Cerebellar cortex (tissue), 1 donor: ENCODE measurements at regions not wholly inside any gene's neighbourhood (a gene's known extent, or its start where the extent isn't known, plus 50 kb on each side); places are given as distances from the start of the nearest gene placed in this dataset.

Source experiments
- DNase-seq: peaks from one replicate; pipeline ENCODE4 v3.0.0-alpha.2; 2015; ENCODE audit warnings: low spot score

DNA sequence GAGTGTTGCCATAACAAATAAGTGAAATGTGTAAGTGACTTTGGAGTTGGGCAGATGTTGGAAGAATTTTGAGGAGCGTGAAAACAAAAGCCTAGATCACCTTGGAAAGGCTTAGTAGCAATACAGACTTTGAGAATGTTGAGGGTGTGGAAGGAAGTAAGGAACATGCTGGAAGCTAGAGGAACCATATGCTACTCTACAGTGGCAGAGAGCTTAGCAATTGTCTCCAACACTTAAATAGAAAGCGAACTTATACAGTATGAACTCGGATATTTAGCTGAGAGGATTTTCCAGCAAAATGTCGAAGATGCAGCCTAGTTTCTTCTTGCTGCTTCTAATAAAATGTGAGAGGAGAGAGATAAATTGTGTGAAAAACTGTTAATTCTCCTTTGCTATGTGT, 271.2 kb downstream of the ADRA2A start:
- no peak for DNase-seq

DNA sequence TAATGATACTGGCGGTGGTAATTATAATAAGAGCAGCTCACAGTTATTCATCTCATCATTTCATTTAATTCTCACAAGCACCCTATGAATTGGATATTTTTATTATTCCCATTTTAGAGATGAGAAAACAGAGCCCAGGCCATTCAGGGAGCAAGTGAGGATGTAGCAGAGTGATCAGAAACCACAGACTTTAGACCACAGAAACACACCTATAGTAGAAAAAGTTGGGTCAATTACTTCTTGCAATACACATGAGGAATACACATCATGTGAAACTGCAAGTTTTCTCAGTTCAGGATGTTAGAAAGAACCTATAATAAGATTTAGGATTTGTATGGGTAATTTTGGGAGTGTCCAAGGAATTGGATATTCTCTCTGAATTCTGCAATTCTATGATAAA, 278.0 kb downstream of the ADRA2A start:
- DNase-seq: no peak

DNA sequence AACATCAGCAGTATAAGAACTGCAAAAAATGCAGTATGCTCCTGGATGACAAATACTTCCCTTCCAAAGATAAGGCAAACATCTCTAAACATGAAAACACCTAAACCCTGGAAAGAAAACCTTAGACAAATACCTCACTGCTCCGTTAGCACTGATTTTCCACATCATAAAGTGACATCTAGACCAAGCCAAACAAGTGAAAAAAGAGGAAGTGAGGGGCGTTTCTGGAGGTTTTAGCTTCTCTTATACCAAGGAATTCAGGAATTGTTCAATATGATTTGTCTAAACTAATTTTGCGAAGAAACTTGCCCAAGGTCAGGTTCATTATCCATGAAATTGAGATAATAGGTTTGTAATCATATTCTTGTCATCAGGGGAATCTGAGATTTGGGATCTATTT, 279.7 kb downstream of the ADRA2A start:
- no peak for DNase-seq

DNA sequence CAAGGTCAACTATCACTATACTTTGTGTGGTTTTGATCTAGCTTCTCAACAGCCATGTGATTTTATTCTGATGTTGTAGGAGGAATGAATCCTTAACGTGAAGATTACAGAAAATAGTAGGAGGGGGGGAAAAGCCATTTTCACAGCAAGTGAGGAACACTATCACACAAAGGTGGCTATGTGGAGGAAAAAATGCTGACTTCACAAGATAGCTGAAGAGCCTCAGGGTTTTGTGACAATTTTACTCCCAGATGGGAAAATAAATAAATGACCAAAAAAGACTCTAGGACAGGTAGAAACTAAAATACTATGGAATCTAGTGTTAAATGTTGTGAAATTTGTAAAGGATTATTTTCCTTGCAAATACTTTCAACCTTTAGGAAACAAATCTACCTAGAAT, 281.0 kb downstream of the ADRA2A start:
- DNase-seq: no peak

DNA sequence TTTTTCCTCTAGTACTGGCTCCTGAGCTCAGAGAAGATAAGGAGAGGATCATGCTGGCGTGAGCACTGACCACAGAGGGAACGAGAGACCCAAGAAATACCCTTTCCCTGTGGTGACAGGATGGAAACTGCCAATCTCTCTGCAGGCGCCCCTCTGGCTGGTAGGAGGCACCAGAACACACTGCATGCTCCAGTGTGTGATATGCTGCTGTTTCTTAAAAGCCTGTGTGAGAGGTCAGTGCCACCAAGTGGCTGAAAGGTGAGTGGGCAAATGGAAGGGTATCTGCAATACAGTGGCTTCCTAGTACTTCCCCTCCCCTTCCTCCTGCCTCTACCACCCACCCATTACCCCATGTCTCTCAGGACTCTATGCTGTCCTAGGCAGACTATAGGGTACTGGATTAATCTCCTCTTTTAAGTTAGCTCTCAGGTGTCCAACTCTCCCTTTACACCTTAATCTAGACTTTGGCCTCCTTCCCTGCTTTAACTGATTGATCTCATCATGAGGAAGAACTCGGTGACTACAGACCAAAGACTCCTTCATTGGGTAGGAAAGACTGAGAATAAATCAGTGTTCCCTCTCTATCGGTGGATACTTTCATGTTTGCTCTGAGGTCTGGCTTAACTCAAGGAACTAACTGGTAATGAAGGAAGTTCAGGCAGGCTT, 283.6 kb downstream of the ADRA2A start:
- peak; percentile 49 for DNase-seq

DNA sequence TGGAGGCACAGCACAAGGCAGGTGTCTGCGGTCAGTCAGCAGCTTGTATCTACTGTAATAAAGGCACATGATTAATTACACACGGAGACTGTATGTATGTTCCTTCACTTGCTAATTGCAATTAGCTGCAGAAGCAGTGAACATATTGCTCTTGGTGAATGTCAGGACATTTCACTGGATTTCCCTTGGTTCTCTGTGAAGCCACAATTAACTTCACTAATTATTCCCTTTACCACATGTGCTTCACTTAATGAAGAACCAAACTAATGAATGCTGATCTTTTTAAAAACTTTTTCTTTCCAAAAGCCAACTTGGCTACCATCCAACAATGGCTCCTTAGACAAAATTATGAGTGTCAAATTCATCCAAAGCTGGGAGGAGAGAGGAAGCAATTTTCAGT, 290.7 kb downstream of the ADRA2A start:
- DNase-seq: no peak

DNA sequence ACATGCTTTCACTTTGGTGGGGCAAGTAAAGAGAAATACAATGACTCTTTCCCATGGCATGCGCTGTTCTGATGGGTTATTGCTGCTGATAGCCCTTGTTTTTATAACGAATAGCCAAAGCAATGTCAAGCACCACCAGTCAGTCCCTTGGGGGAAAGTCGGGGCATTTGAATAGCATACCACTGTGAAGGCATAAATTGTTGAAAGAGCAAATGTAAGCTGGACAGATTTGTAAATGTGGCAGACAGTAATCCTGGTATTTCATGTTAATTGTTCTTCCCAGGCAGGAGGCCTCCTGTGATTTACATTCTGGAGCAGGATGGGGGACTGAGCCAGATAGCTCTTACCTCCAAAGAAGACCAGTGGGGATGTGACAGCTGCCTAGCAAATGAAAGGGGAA, 293.3 kb downstream of the ADRA2A start:
- no peak for DNase-seq

DNA sequence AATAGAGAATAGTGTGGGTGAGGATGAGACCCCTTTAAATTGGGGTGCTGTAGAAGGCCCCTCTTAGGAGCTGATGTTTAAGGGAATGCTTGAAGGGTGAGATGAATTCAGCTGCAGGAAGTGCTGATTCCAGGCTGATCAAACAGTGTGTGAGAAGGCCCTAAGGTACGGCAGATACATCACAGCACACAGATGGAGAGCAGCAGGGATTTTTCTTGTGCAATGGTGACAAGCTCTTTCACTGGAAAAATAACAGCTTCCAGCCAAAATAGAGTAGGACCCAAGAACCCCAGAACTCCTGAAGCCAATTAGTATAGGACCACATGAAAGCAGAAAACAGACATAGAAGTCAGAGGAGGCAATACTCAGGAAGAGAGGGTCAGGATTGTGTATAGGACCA, 296.9 kb downstream of the ADRA2A start:
- peak; percentile 84 for DNase-seq

DNA sequence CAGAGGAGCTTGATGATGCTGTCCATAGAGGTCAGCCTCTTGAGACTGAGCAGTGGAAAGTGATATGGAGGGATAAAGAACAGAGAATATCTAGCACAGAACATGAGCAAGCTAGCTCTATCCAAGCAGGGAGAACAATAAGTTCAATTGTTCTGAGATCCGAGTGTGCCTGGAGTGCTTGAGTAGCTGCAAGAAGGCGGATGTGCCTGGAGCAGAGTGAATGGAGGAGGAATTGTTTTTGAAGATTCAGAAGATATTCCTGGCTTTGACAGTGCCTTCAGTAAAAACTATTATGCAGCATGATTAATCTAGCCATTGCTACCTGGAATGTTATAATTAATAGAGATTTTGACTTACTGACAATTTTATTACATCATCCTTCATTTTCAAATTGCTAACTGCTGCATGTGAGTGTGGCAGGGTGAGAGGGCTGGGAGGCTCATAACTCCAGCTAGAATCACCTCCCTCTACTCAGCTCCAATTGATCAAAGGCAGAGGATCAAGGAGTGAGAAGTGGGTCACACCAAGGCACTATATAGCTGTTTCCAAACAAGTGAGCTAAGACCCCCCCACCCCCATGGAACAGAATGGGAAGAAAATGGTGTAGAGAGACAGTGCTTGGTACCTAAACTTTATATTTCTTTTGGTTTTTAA, 302.8 kb downstream of the ADRA2A start:
- no peak for DNase-seq

DNA sequence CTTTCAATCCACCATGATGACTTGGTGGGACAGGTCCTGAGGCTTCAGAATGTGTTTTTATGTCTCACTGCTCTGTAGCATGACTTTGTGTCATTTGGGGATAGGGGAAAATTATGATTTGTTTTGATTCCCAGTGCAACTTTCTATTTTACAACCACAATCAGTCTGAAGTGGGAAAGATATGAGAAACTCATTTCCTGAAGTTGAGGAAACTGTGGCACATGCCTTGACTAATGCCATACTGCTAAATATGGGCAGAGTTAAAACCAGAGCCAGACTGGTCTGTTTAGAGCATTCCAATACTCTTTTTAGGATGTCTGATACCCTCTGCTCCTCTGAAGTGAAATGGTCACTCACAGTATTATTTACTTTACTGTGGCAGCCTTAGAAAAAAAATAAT, 307.7 kb downstream of the ADRA2A start:
- DNase-seq: no peak

DNA sequence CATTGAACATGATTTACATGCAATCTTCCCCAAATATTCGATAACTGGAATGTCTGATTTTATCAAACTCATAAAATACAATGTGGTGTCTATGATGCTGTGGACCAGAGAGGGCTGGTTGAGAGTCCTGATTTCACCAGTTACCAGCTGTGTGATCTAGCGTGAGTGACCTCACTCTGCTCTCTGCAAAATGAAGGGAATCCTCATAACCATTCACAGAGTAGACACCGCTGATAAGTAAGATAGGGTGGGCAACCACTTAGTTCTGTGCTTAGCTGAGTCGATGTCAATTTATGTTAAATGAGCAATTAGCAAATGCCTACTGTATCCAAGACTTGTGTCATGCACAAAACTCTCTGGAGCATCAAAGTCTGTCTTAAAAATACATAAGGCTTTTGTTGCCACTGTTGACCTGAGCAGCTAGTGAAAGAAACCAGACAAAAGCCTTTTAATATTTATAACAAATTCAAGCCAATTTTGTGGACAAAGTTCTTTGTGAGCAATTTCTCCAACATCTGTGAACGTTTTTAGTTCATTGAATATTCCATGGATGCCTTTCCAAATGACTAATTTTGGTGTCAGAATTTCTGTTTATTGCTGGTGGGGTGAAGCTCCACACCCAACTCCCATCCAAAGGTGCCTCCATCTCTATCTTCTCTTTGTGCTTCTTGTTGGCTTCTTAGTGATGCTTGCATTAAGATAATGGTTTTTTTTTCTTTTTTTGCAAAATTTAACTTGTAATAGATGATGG, 314.2 kb downstream of the ADRA2A start:
- no peak for DNase-seq

DNA sequence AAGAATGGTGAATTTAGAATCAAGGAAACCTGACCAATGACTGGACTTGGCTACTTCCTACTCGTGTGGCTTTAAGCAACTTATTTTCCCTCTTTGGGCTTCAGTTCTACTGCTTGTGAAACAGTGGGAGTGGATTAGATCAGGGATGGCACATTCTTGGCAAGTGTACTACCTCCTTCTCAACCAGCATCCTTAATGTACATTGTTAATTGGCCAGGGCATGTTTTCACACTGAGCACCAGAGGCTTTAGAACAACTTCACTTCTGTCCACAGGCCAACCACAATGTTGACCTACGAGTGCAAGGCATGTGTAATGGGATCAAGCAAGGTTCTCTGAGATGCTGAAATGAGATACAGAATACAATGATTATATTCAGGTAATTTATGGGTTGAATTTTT, 315.3 kb downstream of the ADRA2A start:
- DNase-seq: peak; percentile 30

DNA sequence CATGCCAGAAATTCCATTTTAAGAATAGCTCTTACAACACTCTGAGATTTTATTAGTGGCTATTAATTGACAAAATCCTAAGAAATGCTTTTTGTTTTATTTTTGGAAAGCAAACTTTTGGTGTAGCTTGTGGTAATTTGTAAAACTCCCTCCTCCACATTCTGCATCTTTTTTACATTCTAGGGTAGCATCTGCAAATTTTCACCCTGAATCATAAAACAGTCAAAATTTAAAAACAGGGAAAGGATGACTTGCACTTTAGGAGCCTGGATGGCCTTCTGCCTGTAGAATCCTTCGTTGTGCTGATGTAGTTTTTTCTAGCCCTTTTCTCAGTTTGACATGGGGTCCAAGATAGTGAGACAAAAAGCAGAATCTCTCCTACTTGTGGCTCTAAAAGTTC, 316.1 kb downstream of the ADRA2A start:
- DNase-seq: no peak

DNA sequence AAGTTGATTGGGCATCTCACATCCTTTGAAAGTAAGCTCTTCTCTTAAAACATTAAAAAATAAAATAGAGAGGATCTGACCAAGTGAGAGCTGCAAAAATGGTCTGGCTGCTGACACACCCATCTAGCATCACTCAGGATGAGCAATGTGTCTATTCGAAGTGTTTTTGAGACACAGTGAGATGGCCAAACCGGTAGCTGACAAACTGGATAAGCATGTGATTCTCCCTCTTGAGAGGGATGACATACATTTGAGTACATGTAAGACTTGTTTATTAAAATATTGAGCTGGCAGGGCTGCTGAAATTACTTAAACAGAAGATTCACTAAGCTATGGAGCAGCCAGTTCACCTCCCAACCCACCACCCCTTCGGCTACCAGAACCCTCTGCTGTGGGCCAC, 333.9 kb downstream of the ADRA2A start:
- no peak for DNase-seq

DNA sequence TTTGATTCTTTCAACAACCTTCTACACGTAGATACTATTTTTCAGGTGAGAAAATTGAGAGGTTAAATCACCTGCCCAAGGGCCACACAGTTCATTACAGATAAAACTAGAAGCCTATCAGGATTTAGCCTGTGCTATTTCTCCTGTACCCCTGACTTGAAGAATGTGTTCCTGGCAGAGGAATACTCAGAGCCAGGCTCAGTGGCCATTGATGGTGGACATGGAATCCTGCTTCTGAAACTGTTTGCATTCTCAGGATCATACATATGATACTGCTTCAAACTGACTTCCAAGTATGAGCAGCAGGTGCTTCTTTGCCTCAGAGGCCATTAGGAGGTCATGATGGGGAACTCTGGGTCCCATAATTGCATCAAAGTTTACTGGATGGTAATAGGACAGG, 348.6 kb downstream of the ADRA2A start:
- DNase-seq: no peak

DNA sequence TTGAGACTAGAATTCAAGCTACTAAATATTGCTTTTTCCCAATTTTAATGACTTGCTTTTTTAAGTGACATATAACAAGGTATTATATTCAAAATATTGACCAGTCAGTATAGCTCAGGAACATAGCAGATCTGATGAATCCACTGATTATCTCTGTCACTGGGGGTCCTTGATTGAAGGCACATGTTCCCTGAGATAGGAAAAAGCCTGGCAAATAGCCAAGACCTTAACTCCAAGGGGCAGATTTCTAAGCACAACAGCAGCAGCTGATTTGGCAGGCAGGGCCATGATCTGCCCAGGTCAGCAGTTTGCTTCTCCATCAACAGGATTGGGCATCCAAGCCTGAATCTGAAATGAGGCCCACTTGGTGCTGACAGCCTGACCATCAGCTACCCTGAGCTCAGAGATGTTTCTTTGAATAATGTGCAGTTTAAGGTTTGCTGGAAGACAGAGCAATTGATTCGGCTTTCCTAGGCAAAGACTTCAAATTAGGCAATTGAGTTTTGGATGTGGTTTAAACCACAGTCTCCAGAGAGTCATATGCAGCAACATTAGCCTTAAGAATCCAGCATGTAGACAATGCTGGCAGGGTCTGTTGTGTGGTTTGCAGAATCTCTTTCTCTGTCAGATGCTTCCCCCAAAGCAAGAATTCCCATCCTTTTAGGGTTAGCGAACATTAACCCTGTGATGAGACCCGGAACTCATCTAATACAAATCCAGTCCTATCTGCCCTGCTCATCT, 352.6 kb downstream of the ADRA2A start:
- DNase-seq: no peak

DNA sequence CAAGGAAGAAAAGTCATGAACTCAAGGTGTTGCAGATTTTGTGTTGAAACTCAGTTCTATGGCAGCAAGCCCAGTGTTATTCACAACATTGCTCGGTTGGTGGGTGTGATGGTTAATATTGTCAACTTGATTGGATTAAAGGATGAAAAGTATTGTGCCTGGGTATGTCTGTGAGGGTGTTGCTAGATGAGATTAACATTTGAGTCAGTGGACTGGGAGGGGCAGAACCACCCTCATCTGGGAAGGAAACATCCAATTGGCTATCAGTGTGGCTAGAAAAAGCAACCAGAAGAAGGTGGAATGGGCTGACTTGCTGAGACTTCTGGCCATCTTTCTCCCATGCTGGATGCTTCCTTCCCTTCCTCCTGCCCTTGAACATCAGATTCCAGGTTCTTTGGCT, 353.2 kb downstream of the ADRA2A start:
- no peak for DNase-seq

DNA sequence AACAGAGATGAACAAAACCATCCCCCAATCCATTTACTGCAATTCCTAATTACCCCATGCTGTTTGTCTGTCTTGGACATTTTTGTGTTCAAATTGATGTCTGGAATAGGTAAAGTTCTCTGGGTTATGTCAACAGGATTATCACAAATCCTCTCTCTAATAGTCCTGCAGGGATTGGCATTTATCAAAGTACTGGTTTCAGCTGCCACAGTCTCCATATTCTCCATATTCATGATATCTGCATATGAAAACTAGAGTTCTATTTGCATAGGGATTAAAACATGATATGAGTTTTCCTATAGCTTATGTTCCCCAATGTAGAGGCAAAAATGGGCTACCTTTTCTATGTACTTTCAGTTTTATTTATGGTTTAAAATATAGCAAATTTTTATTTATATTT, 355.8 kb downstream of the ADRA2A start:
- DNase-seq: no peak

DNA sequence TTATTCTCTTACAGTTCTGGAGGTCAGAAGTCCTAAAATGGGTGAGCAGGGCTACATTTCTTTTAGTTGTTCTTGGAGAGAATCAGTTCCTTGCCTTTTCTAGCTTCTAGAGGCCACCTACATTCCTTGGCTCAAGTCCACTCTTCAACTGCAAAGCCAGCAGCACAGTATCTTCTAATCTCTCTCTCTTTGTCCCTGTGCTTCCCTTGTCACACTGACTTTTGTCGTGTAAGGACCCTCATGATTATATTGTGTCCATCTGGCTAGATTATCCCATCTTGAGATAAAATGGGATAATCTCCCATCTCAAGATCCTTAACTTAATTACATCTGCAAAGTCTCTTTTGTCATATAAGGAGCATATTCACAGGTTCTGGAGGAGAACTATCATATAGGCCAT, 359.0 kb downstream of the ADRA2A start:
- no peak for DNase-seq

DNA sequence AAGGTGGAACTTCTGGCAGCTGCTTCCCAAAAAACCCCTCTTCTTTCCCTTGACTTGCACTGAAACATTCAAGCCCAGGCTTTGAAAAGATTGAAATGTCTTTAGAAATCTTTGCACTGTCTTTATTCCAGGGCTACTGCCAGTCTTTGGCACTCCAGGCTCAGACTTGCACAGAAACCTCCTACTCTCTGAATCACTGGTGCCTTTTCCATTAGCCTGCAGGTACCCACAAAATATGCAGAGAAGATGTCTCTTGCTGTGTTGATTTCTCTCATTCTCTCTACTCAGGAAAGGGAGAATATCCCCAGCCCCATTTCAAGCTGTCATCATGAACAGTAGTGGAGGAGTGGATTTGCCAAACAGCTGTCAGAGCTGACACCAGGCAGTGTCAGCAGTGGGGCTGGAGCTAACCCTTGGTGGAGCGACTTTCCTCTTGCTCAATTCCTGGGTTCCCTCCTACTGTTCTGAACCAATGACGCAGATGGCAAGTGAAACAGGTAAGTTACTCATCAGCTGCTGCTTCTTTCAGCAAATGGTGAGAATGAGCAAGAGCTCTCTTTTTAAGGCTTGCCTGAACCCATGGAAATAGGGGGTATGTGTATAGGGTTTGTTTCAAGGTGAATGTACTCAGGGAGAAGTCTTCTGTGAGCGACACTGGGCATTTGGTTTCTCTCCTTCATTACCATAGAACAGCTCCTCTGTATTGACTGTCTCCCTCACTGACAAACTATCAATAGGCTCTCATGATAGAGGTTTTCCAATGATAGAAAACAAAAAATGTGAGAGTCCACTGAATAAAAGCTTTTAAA, 362.4 kb downstream of the ADRA2A start:
- no peak for DNase-seq

DNA sequence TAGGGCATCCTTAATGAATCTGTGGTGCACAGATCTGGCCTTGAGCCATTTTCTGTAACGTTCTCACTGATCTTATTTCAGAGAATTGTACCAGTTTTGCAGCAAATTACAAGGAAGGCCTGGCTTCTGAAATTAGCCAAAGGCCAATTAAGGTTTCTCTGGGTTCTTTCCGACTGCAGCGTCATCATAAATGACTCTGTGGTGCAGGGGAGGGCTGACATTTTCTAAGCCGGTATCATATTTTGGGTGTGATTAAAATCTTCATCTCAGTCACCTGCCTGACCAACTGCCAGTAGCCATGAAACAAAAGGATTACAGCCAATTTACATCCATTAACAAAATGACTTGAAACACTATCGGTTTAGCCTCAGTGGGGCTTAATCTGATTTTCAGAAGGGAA, 363.7 kb downstream of the ADRA2A start:
- DNase-seq: peak; percentile 51

DNA sequence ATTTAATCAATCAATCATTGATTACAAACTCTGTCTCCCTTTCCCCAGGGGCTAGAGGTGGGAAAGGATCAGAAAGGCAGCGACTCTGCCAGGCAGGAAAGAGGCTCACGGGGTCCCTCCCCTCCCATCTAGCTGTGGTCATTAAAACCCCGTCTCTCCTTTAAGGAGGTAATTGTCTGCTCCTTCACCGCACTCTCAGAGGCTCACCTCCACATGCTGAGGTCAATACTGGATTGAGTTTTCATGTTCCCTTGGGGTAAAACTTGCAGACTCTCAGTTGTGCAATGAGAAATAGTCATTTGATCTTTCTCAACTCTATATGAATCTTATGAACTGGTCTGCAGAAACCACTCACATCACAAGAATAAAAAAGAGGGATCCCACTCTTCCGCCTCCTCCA, 368.8 kb downstream of the ADRA2A start:
- DNase-seq: no peak
